HEK293T (cell line): ENCODE measurements at regions not wholly inside any gene's neighbourhood (a gene's known extent, or its start where the extent isn't known, plus 50 kb on each side); places are given as distances from the start of the nearest gene placed in this dataset.

ENCODE experiments used
- ARNT ChIP-seq: fragments of 450-650 bp; IDR thresholded peaks from 2 replicates; pipeline ENCODE4 v1.6.1; 2017; ENCODE audit warnings: mild to moderate bottlenecking
- BHLHE40 ChIP-seq: fragments of 450-650 bp; IDR thresholded peaks from 2 replicates; pipeline ENCODE4 v1.6.1; 2016; ENCODE audit warnings: mild to moderate bottlenecking, moderate library complexity, borderline replicate concordance
- CTBP1 ChIP-seq: fragments of 450-650 bp; IDR thresholded peaks from 2 replicates; pipeline ENCODE4 v1.6.1; 2016; ENCODE audit warnings: borderline replicate concordance
- ELF4 ChIP-seq: fragments of 450-650 bp; IDR thresholded peaks from 2 replicates; pipeline ENCODE4 v1.6.1; 2017; ENCODE audit warnings: antibody characterized with exemption
- FOXA1 ChIP-seq: fragments of 450-650 bp; IDR thresholded peaks from 2 replicates; pipeline ENCODE4 v1.6.1; 2016; ENCODE audit warnings: mild to moderate bottlenecking
- FOXK2 ChIP-seq: fragments of 450-650 bp; IDR thresholded peaks from 2 replicates; pipeline ENCODE4 v1.6.1; 2016; ENCODE audit warnings: mild to moderate bottlenecking
- FOXM1 ChIP-seq: fragments of 450-650 bp; IDR thresholded peaks from 2 replicates; pipeline ENCODE4 v1.6.1; 2017; ENCODE audit warnings: mild to moderate bottlenecking, borderline replicate concordance
- HDGF ChIP-seq: fragments of 450-650 bp; IDR thresholded peaks from 2 replicates; pipeline ENCODE4 v1.6.1; 2017; ENCODE audit warnings: antibody characterized with exemption, borderline replicate concordance
- L3MBTL2 ChIP-seq: fragments of 450-650 bp; conservative IDR thresholded peaks from 2 replicates; pipeline ENCODE4 v1.6.1; 2016; ENCODE audit warnings: mild to moderate bottlenecking
- NFRKB ChIP-seq: fragments of 450-650 bp; IDR thresholded peaks from 2 replicates; pipeline ENCODE4 v1.6.1; 2016; ENCODE audit warnings: mild to moderate bottlenecking, moderate library complexity
- SP1 ChIP-seq: fragments of 450-650 bp; IDR thresholded peaks from 2 replicates; pipeline ENCODE4 v1.6.1; 2017
- SUZ12 ChIP-seq: fragments of 450-650 bp; IDR thresholded peaks from 2 replicates; pipeline ENCODE4 v1.6.1; 2016; ENCODE audit warnings: mild to moderate bottlenecking
- TARDBP ChIP-seq: fragments of 450-650 bp; IDR thresholded peaks from 2 replicates; pipeline ENCODE4 v1.6.1; 2016
- ZNF384 ChIP-seq: fragments of 450-650 bp; IDR thresholded peaks from 2 replicates; pipeline ENCODE4 v1.6.1; 2016

DNA sequence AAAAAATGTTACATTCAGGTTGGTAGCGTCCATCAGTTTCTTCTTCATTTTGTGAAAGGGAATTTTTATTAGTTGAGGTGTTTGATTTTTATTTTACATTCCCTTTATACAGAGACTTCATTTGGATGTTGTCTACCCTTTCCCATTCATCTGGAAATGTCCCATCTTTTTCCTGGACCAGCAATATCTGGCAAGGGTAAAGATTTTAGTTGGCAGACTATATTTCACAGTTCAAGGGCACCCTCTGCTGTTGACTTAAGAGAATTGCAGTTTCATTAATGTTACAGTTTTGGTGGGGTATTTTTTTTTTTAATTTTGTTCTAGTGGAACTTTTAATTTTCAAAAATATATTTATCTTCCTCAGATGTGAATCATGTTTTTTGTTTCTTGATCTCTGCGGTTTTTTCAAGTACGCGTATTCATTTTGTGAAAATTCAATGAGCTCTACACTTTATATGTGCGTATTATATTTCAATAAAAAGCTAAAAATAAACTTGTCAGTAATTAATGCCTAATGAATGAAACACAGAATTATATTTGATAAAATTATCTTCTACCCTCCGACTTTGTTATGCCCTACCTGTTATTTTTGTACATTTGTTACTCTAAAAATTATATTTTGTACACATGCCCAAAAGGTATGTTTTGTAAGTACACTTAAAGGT lies 97.9 kb upstream of the KLF14 start:
- TF ChIP-seq ZNF384 = peak; percentile 74; the same call in 1 of the 2 replicates
- no peak for TF ChIP-seq SP1
- no peak for TF ChIP-seq BHLHE40
- TF ChIP-seq ELF4 = no peak
- TF ChIP-seq CTBP1 = no peak
- TF ChIP-seq SUZ12 = no peak
- no peak for TF ChIP-seq NFRKB
- no peak for TF ChIP-seq FOXM1
- TF ChIP-seq FOXK2 = no peak
- TF ChIP-seq L3MBTL2 = no peak
- no peak for TF ChIP-seq FOXA1
- no peak for TF ChIP-seq HDGF
- TF ChIP-seq TARDBP = no peak
- TF ChIP-seq ARNT = no peak
